PC-3 (cell line): ENCODE measurements at regions not wholly inside any gene's neighbourhood (a gene's known extent, or its start where the extent isn't known, plus 50 kb on each side); places are given as distances from the start of the nearest gene placed in this dataset.

Experiments used
- EZH2phosphoT487 ChIP-seq: fragments of 300-600 bp; sonication (generic); IDR thresholded peaks from 2 replicates; pipeline ENCODE4 v1.6.1; 2018; ENCODE audit warnings: mild to moderate bottlenecking, antibody characterized with exemption, low read length, borderline replicate concordance
- TF ChIP-seq, protein P1 (sequence below): fragments of 300-600 bp; sonication (generic); conservative IDR thresholded peaks from 2 replicates; pipeline ENCODE4 v1.5.1; 2017; ENCODE audit warnings: antibody characterized with exemption, low read depth, mild to moderate bottlenecking, low read length

- TF ChIP-seq EZH2phosphoT487: no peak
- TF ChIP-seq, protein P1, sequence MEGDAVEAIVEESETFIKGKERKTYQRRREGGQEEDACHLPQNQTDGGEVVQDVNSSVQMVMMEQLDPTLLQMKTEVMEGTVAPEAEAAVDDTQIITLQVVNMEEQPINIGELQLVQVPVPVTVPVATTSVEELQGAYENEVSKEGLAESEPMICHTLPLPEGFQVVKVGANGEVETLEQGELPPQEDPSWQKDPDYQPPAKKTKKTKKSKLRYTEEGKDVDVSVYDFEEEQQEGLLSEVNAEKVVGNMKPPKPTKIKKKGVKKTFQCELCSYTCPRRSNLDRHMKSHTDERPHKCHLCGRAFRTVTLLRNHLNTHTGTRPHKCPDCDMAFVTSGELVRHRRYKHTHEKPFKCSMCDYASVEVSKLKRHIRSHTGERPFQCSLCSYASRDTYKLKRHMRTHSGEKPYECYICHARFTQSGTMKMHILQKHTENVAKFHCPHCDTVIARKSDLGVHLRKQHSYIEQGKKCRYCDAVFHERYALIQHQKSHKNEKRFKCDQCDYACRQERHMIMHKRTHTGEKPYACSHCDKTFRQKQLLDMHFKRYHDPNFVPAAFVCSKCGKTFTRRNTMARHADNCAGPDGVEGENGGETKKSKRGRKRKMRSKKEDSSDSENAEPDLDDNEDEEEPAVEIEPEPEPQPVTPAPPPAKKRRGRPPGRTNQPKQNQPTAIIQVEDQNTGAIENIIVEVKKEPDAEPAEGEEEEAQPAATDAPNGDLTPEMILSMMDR: no peak
These were observed 419.2 kb downstream of the DIPK2A start for GRCh38 chr3:144390786-144391185.
